IMR-90 (cell line): ENCODE measurements at regions not wholly inside any gene's neighbourhood (a gene's known extent, or its start where the extent isn't known, plus 50 kb on each side); places are given as distances from the start of the nearest gene placed in this dataset.

Source experiments
- ATAC-seq: fragments of 200-7000 bp; cut with Tn5 transposase; 2 replicates; pipeline ENCODE4 v1.9.1; 2020; ENCODE audit warnings: low read depth, mild to moderate bottlenecking, moderate library complexity
- BruUV-seq: library from RNA; stranded (reverse); fragments of 400-500 nt; replicated peaks from 2 replicates; lab custom pipeline; 2021; lab: Mats Ljungman, UMichigan
- CTCF ChIA-PET: fragments of 300-600 bp; formaldehyde crosslinking; extraction: SDS; loops from one replicate; lab custom pipeline; 2021; ENCODE audit warnings: antibody characterized with exemption; lab: Yijun Ruan, JAX
- POLR2A ChIA-PET: fragments of 300-600 bp; sonication (Branson Sonifier 250); formaldehyde crosslinking; loops from one replicate; lab custom pipeline; 2022; ENCODE audit warnings: antibody characterized with exemption; ENCODE audit not compliant: unreplicated experiment; lab: Charles Lee
- DNase-seq: peaks from one replicate; pipeline ENCODE4 v3.0.0; 2013
- H2AFZ ChIP-seq: replicated peaks from 2 replicates; pipeline ENCODE3; 2013; ENCODE audit warnings: low read length, mild to moderate bottlenecking; ENCODE audit not compliant: poor library complexity
- H2AK5ac ChIP-seq: 2 replicates; pipeline ENCODE4 v1.6.1; 2013; ENCODE audit warnings: low read depth, low read length, inconsistent platforms
- H2AK9ac ChIP-seq: replicated peaks from 2 replicates; pipeline ENCODE3; 2013; ENCODE audit warnings: mild to moderate bottlenecking, low read depth, low read length, moderate library complexity; ENCODE audit not compliant: poor library complexity
- H2BK120ac ChIP-seq: 2 replicates; pipeline ENCODE4 v1.6.1; 2013; ENCODE audit warnings: low read depth, low read length, inconsistent platforms
- H2BK15ac ChIP-seq: 3 replicates; pipeline ENCODE4 v1.6.1; 2013; ENCODE audit warnings: low read depth, low read length, inconsistent platforms
- H2BK20ac ChIP-seq: 2 replicates; pipeline ENCODE4 v1.6.1; 2013; ENCODE audit warnings: low read depth, mild to moderate bottlenecking, inconsistent platforms, low read length, moderate library complexity
- H2BK5ac ChIP-seq: 2 replicates; pipeline ENCODE4 v1.6.1; 2013; ENCODE audit warnings: mild to moderate bottlenecking, low read depth, low read length, inconsistent platforms; ENCODE audit not compliant: poor library complexity, severe bottlenecking
- H3K14ac ChIP-seq: replicated peaks from 2 replicates; pipeline ENCODE4 v1.6.1; 2013; ENCODE audit warnings: low read depth, low read length, inconsistent platforms
- H3K18ac ChIP-seq: 2 replicates; pipeline ENCODE4 v1.6.1; 2013; ENCODE audit warnings: low read depth, low read length, control low read depth
- H3K23ac ChIP-seq: 2 replicates; pipeline ENCODE4 v1.6.1; 2013; ENCODE audit warnings: low read depth, low read length, inconsistent platforms
- H3K27ac ChIP-seq: 2 replicates; pipeline ENCODE4 v1.5.1; 2013; ENCODE audit warnings: mild to moderate bottlenecking, control low read depth, low read length; ENCODE audit not compliant: insufficient read depth
- H3K27me3 ChIP-seq: 2 replicates; pipeline ENCODE4 v1.6.1; 2013; ENCODE audit warnings: low read length; ENCODE audit not compliant: control insufficient read depth, insufficient read depth
- H3K36me3 ChIP-seq: 2 replicates; pipeline ENCODE4 v1.6.1; 2013; ENCODE audit warnings: low read length, mixed read lengths; ENCODE audit not compliant: control insufficient read depth, insufficient read depth
- H3K4ac ChIP-seq: 2 replicates; pipeline ENCODE4 v1.6.1; 2013; ENCODE audit warnings: low read depth, low read length, inconsistent platforms
- H3K4me1 ChIP-seq: 2 replicates; pipeline ENCODE4 v1.6.1; 2013; ENCODE audit warnings: low read length, mixed read lengths; ENCODE audit not compliant: control insufficient read depth, insufficient read depth
- H3K4me2 ChIP-seq: 2 replicates; pipeline ENCODE4 v1.6.1; 2013; ENCODE audit warnings: low read depth, mild to moderate bottlenecking, control low read depth, low read length, moderate library complexity
- H3K4me3 ChIP-seq: 2 replicates; pipeline ENCODE4 v1.5.1; 2013; ENCODE audit warnings: low read depth, mild to moderate bottlenecking, control low read depth, low read length, moderate library complexity; ENCODE audit not compliant: insufficient read depth
- H3K56ac ChIP-seq: 2 replicates; pipeline ENCODE4 v1.6.1; 2013; ENCODE audit warnings: low read length, inconsistent platforms; ENCODE audit not compliant: insufficient read depth; ENCODE audit errors: extremely low read depth
- H3K79me1 ChIP-seq, 2 experiments: 2 replicates each; pipeline ENCODE4 v1.6.1; 2013; ENCODE audit warnings: low read length in 2 of 2, inconsistent platforms in 1 of 2, low read depth in 1 of 2
- H3K9ac ChIP-seq: 2 replicates; pipeline ENCODE4 v1.6.1; 2013; ENCODE audit warnings: low read depth, low read length, control low read depth
- H3K9me1 ChIP-seq: 2 replicates; pipeline ENCODE4 v1.6.1; 2013; ENCODE audit warnings: low read length, inconsistent platforms; ENCODE audit not compliant: insufficient read depth
- H3K9me3 ChIP-seq: 2 replicates; pipeline ENCODE4 v1.6.1; 2013; ENCODE audit warnings: low read length; ENCODE audit not compliant: control insufficient read depth, insufficient read depth
- H4K20me1 ChIP-seq: 2 replicates; pipeline ENCODE4 v1.6.1; 2013; ENCODE audit warnings: low read length, inconsistent platforms; ENCODE audit not compliant: insufficient read depth
- H4K5ac ChIP-seq: 2 replicates; pipeline ENCODE4 v1.6.1; 2013; ENCODE audit warnings: mild to moderate bottlenecking, low read depth, low read length, control low read depth
- H4K8ac ChIP-seq, 2 experiments: 2 replicates each; pipeline ENCODE4 v1.6.1; 2013; ENCODE audit warnings: low read depth in 2 of 2, low read length in 2 of 2, control low read depth in 1 of 2, inconsistent platforms in 1 of 2
- H4K91ac ChIP-seq: 2 replicates; pipeline ENCODE4 v1.6.1; 2013; ENCODE audit warnings: low read depth, low read length, inconsistent platforms; ENCODE audit not compliant: insufficient read depth
- BHLHE40 ChIP-seq: fragments of 150-350 bp; IDR thresholded peaks from 2 replicates; pipeline ENCODE4 v1.6.1; 2016; ENCODE audit warnings: mild to moderate bottlenecking, low read depth, low read length
- CEBPB ChIP-seq: IDR thresholded peaks from 2 replicates; pipeline ENCODE4 v1.6.1; 2012; ENCODE audit warnings: low read depth, low read length, improper control_type of control experiment
- CHD1 ChIP-seq: IDR thresholded peaks from 2 replicates; pipeline ENCODE4 v1.6.1; 2012; ENCODE audit warnings: low read depth, low read length, improper control_type of control experiment
- CTCF ChIP-seq: conservative IDR thresholded peaks from 2 replicates; pipeline ENCODE4 v1.5.1; 2012; ENCODE audit warnings: mild to moderate bottlenecking, low read depth, low read length, improper control_type of control experiment
- ELK1 ChIP-seq: fragments of 150-350 bp; IDR thresholded peaks from 2 replicates; pipeline ENCODE4 v1.6.1; 2016; ENCODE audit warnings: low read depth, mild to moderate bottlenecking, low read length, moderate library complexity, borderline replicate concordance
- MAFK ChIP-seq: IDR thresholded peaks from 2 replicates; pipeline ENCODE4 v1.6.1; 2012; ENCODE audit warnings: low read depth, low read length, improper control_type of control experiment
- MAZ ChIP-seq: IDR thresholded peaks from 2 replicates; pipeline ENCODE4 v1.6.1; 2012; ENCODE audit warnings: low read depth, mild to moderate bottlenecking, low read length, improper control_type of control experiment, moderate library complexity, borderline replicate concordance
- RFX5 ChIP-seq: IDR thresholded peaks from 2 replicates; pipeline ENCODE4 v1.8.0; 2012; ENCODE audit warnings: low read depth, mild to moderate bottlenecking, low read length, moderate library complexity
- SMC3 ChIP-seq: fragments of 150-350 bp; IDR thresholded peaks from 2 replicates; pipeline ENCODE4 v1.6.1; 2016; ENCODE audit warnings: low read depth, mild to moderate bottlenecking, antibody characterized with exemption, low read length, moderate library complexity
- USF2 ChIP-seq: fragments of 150-350 bp; IDR thresholded peaks from 2 replicates; pipeline ENCODE4 v1.6.1; 2017; ENCODE audit warnings: mild to moderate bottlenecking, antibody characterized with exemption, low read length, low read depth
- WGBS, 2 experiments: methylation state at CpG; one replicate each; pipeline versions ENCODE4 v1.1.5 to v1.1.7; 2013; ENCODE audit warnings: missing lambda C conversion rate in 2 of 2; ENCODE audit not compliant: insufficient read length in 1 of 2; ENCODE audit errors: extremely low coverage in 2 of 2; 5-methylcytosine and 5-hydroxymethylcytosine counted together
- dilution Hi-C: fragments of 300-500 bp; cut with HindIII; formaldehyde crosslinking; loops from one replicate; pipeline ENCODE4 v1.14.3; 2018; ENCODE audit warnings: low sequenced_read_pairs; ENCODE audit not compliant: unreplicated experiment
- in situ Hi-C: fragments of 300-500 bp; cut with MboI; formaldehyde crosslinking; loops from 3 replicates; pipeline ENCODE4 v1.14.3; 2019; ENCODE audit warnings: low sequenced_read_pairs, inconsistent platforms, mixed read lengths
- intact Hi-C: fragments of 100-400 bp; cut with micrococcal nuclease; formaldehyde crosslinking; loops from 2 replicates; pipeline ENCODE4 v1.10.0; 2022

- DNase-seq (no peak), ATAC-seq (no peak)
- H3K79me1 ChIP-seq, result no peaks in the 10 kb centered on the region; a peak in 1 of 4 replicates
- 40% methylated on average over 1 of the region's 3 CpGs; no CpG with 5 or more reads in 1 of the 2 experiments for WGBS, 2 experiments
- peaks cover 9% of the 10 kb centered on the region; the same call in 1 of the 2 replicates for H3K9me1 ChIP-seq
- TF ChIP-seq CHD1 (no peak), CTCF (no peak), RFX5 (no peak), ELK1 (no peak), CEBPB (no peak), MAFK (no peak), SMC3 (no peak), MAZ (no peak), BHLHE40 (no peak), USF2 (no peak)
- in situ Hi-C loops, result loop anchor here (10.0 to 25.0 kb wide), 3 partner anchors 405 to 905 kb away; partner anchors contain the start of gene HMGB1
- H3K4me1 ChIP-seq, result peaks cover 17% of the 10 kb centered on the region
- intact Hi-C loops, result loop anchor here (5.0 kb wide), 2 partner anchors 65 to 910 kb away; no protein-coding TSS in a partner anchor
- H3K56ac ChIP-seq, result no peak overlapping the region
- BruUV-seq, result no TSS peak
- H4K8ac ChIP-seq, result no peak overlapping the region
- H3K36me3 ChIP-seq, result no peaks in the 10 kb centered on the region
- no peak overlapping the region for H3K18ac ChIP-seq
- no peaks in the 10 kb centered on the region for H4K20me1 ChIP-seq
- dilution Hi-C loops, result no loop called here
- H2BK15ac ChIP-seq, result no peak overlapping the region; the same call in 2 of the 3 replicates
- no peak overlapping the region for H4K5ac ChIP-seq
- H2BK120ac ChIP-seq, result no peak overlapping the region
- CTCF ChIA-PET, result no interaction called here
- no peak overlapping the region for H4K91ac ChIP-seq
- no peak overlapping the region for H2AK5ac ChIP-seq
- no peak overlapping the region for H3K23ac ChIP-seq
- H3K9ac ChIP-seq, result no peak overlapping the region
- H3K4ac ChIP-seq, result no peak overlapping the region
- no peak overlapping the region for H2BK20ac ChIP-seq
- no peak overlapping the region for H3K4me3 ChIP-seq
- no peak overlapping the region for H3K14ac ChIP-seq
- no peak overlapping the region for H3K4me2 ChIP-seq
- H2AK9ac ChIP-seq, result no peak overlapping the region
- H3K27ac ChIP-seq, result no peak overlapping the region
- POLR2A ChIA-PET, result no interaction called here
- H3K27me3 ChIP-seq, result no peaks in the 10 kb centered on the region
- peak overlapping the region; percentile 4 for H2AFZ ChIP-seq
- no peaks in the 10 kb centered on the region for H3K9me3 ChIP-seq
- no peak overlapping the region for H2BK5ac ChIP-seq
Measured at GRCh38 chr13:31042049-31042448, 109.6 kb downstream of the TEX26 start.
